GM18858 (cell line): ENCODE measurements at regions not wholly inside any gene's neighbourhood (a gene's known extent, or its start where the extent isn't known, plus 50 kb on each side); places are given as distances from the start of the nearest gene placed in this dataset.

ENCODE experiments used
- ATAC-seq: cut with Tn5 transposase; IDR thresholded peaks from one replicate; pipeline ENCODE4 v1.9.1; 2021; ENCODE audit not compliant: unreplicated experiment

DNA sequence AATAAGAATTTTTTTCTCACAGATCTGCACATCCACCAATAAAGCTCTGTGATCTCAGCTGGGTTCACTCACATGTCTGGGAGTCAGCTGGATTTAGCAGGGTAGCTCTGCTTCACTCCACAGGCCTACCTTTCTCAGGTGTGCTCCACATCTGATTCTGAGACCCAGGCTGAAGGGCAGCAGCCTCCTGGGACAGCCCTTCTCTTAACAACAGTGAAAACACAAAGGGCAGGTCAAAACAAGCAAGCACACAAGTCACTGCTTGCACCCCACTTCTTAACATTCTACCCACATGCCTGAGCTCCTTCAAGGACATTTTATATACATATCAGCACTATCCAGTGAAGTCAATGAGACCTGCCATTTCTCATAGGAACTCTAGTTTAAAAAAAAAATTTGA, 96.0 kb upstream of the MAP3K4 start:
- ATAC-seq: no peak

GRCh38 chr6:160899671-160900430, 91.7 kb upstream of the MAP3K4 start:
- no peak for ATAC-seq

DNA sequence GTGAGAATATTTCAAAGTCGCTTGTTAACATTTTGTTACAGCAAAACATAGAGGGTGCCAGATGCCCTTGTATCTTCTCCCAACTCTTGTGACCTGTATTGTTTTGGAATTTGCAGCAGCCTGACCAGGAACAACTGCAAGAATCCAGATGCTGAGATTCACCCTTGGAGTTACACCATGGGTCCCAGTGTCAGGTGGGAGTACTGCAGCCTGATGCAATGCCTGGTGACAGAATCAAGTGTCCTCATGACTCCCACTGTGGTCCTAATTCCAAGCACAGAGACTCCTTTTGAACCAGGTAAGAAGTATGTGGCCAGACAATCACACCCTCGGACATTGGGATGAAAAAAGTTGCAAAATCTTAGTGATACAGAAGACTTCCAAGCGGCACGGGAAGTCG, 79.6 kb upstream of the MAP3K4 start:
- no peak for ATAC-seq

- no peak for ATAC-seq
Observed at GRCh38 chr6:160912411-160912810, 79.2 kb upstream of the MAP3K4 start.

DNA sequence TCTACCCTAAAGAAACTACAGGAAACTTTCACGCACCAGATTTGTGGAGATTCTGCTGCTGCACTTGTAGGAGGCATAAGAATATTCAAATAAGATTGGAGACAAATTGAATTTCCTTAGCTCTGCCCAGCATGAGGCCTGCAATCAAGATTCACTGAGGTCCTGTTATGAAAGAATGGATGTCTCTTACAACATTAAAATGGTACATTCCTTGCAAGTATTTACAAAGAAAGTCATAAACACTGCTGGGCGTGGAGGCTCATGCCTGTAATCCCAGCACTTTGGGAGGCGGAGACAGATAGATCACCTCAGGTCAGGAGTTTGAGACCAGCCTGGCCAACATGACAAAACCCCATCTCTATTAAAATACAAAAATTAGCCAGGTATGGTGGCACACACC, 74.0 kb upstream of the MAP3K4 start:
- no peak for ATAC-seq

- peak; percentile 40 for ATAC-seq
Observed at GRCh38 chr6:160919723-160920440, 71.7 kb upstream of the MAP3K4 start.

- no peak for ATAC-seq
Observed at GRCh38 chr6:160921095-160921494, 70.5 kb upstream of the MAP3K4 start.

DNA sequence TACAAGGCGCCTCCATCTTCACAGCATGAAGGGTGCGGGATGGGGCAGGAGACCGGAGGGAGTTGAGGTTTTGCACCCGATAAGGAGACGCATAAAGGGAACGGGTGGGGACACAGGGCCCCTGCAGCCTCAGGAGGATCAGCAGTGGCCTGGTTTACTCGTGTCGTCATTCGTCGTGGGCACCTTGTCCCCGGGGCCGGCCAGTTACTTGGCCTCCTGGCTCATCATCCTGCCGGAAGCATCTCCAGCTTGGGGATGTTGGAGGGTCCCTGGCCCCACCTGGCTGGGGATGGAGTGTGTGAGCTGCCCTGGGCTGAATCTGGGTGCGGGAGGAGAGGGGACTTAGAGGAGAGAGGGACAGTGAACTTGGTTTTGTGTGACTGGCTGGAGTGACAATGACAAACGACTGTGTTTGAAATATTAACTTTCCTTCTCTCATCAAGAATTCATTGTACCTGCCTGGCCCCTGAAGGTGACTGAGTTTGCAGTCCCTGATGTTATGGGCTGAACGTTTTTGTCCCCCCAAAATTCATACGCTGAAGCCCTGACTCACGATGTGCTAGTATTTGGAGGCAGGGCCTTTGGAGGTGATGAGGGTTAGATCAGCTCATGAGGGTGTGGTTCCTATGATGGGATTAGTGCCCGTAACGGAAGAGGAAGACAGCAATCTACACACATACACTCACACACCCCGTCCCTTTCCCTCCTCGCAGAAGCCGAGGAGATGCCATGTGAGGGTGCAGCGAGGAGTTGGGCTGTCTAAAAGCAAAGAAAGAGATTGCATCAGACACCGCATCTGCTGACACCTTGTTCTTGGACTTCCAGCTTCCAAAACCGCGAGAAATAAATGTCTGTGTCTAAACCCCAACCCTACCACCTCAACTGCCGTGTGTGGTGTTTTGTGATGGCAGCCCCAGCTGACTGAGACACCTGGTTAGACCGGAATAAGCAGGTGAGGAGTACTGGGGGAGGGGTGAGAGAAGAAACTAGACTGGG, 65.0 kb upstream of the MAP3K4 start:
- ATAC-seq: no peak

DNA sequence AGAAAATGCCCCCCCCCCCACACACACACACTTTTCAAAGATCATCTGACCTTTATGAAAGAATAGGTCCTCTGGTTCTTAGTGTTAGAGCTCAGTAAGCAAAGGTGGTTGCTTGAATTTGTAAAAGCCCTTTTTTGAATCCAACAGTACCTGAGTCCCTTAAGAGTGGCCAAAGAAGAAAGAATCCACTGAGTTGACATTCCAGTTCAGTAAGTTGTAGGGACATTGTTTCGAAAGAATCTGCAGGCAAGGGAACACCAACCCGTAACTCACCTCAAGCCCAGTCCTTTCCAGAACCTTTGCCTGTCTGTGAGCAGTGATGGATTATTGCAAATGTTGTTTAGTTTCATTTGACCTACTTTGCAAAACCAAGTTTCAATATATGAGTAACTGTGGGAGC, 64.2 kb upstream of the MAP3K4 start:
- no peak for ATAC-seq

GRCh38 chr6:160929361-160929760, 62.2 kb upstream of the MAP3K4 start:
- no peak for ATAC-seq

DNA sequence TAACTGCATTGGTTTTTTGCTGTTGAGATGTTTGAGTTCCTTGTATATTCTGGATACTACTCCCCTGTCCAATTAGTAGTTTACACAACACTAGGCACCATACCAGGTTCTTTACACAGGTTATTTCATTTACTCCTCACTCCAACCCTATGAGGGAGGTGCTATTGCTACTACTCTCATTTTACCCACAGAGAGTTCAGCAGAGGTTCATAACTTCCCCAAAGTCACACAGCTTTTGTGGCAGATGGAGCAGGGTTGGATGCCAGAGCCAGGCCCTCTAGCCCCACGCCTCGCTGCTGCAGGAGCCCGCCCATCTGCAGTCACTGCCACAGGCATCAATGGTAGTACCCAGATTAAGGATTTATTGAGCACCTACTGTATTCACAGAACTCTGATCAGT, 61.7 kb upstream of the MAP3K4 start:
- ATAC-seq: no peak

- peak; percentile 72 for ATAC-seq
Observed at GRCh38 chr6:160930547-160931377, 60.8 kb upstream of the MAP3K4 start.

GRCh38 chr6:160931378-160932310, 59.9 kb upstream of the MAP3K4 start:
- ATAC-seq: no peak

DNA sequence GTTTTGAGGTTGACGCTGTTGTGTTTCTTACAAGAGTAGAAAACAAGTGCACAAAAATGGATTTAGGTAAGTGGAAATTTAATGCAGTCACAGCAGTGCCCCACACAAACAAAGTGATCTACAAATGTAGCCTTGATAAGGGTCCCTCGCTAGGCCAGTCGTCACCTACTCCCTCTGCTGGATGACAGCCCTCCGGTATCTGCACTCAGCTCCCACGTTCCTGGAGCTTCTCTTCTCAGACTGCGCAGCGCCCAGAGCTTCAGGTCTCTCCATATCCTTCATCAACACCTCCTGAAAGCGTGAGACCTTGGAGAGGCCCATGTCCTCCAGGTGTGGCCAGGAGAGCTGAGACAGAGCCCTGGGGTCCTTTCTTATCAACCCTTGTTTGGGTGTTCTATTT, 58.3 kb upstream of the MAP3K4 start:
- no peak for ATAC-seq

DNA sequence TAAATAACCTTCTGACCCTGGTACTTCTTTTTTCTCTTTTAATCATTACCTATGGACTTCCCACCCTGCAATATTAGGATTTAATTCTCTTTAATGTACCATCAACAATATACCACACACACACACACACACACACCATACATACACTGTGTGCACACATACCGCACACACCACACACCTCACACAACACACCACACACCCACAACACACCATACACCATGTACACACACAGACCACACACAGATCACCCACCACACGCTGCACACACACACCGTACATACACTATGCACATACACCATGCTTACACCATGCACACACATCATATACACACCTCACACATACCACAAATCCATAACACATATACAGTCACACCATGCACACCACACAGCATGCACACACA, 57.4 kb upstream of the MAP3K4 start:
- no peak for ATAC-seq

DNA sequence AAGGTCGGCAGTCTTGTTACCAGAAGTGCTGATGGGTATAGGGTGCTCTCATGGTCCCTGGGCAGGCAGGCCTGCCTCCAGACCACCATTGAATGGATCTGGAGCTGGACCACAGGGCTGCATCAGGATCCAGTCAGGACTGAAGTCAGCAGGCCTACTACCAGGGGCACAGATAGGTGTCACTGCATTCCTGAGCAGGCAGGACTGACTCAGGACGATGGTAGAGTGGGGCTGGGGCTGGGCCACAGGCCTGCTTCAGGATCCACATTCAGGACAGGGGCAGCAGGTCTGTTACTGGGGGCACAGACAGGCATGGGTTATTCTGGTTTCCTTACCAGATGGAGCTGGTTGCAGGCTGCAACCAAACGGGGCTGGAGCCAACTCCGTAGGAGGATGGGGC, 51.4 kb upstream of the MAP3K4 start:
- no peak for ATAC-seq
